Stomach (tissue), 4 donors: ENCODE measurements at regions not wholly inside any gene's neighbourhood (a gene's known extent, or its start where the extent isn't known, plus 50 kb on each side); places are given as distances from the start of the nearest gene placed in this dataset.

Experiments used
- CTCF ChIP-seq, 7 experiments: fragments of 450-650 bp in 4 of 7; fragments of 200-600 bp in 3 of 7; sonication (generic) in 3 of 7; IDR thresholded peaks; one replicate each; pipeline ENCODE4 v1.5.1; 2016 to 2019; ENCODE audit warnings: antibody characterized with exemption in 7 of 7, control low read depth in 2 of 7, mild to moderate bottlenecking in 1 of 7
- POLR2A ChIP-seq, 4 donors: fragments of 450-650 bp; IDR thresholded peaks; one replicate each; pipeline ENCODE4 v1.6.1; 2016; ENCODE audit warnings: antibody characterized with exemption in 4 of 4, control low read depth in 2 of 4, mild to moderate bottlenecking in 1 of 4, moderate library complexity in 1 of 4

DNA sequence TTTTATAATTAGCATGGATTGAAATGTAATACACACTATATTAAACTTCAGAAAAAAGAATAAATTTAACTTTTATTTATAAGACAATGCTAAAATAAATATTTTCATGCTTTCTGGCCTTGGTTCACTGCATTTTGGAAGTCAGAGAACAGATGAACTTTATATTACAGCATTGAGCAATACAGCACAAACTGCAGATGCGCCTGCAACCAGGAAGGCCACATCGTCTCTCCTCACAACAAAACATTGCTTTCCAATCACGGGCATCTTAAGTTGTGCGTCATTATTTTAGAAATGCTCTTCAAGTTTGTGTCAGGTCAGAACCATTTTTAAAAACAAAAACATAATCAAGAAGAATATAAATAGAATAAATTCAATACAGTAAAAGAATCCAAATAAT lies 89.3 kb upstream of the CEP126 start:
- TF ChIP-seq POLR2A (IDR thresholded peaks at IDR 0.05) (no peak), CTCF (IDR thresholded peaks at IDR 0.05) (no peak)
